Ectodermal cell (in vitro differentiated cells): ENCODE measurements at regions not wholly inside any gene's neighbourhood (a gene's known extent, or its start where the extent isn't known, plus 50 kb on each side); places are given as distances from the start of the nearest gene placed in this dataset.
"Not testable (repeated sequence)": the region's sequence is repeated elsewhere in the genome, so short reads cannot be mapped to it uniquely, and the experiment has no call there.

Experiments
- H3K27ac ChIP-seq: 2 replicates; pipeline ENCODE4 v1.7.0; 2013; ENCODE audit warnings: mild to moderate bottlenecking, low read depth, low read length; ENCODE audit not compliant: insufficient read depth, poor library complexity, severe bottlenecking
- H3K27me3 ChIP-seq: 2 replicates; pipeline ENCODE4 v1.7.0; 2013; ENCODE audit warnings: mild to moderate bottlenecking, low read length; ENCODE audit not compliant: insufficient read depth, control insufficient read depth, poor library complexity, severe bottlenecking
- H3K36me3 ChIP-seq: one replicate; pipeline ENCODE4 v1.7.0; 2013; ENCODE audit warnings: low read length; ENCODE audit not compliant: control insufficient read depth, insufficient read depth
- H3K4me1 ChIP-seq: one replicate; pipeline ENCODE4 v1.7.0; 2013; ENCODE audit warnings: low read length; ENCODE audit not compliant: control insufficient read depth, insufficient read depth
- H3K4me3 ChIP-seq: 2 replicates; pipeline ENCODE4 v1.7.0; 2013; ENCODE audit warnings: low read depth, low read length, control low read depth; ENCODE audit not compliant: insufficient read depth
- H3K9me3 ChIP-seq: 2 replicates; pipeline ENCODE4 v1.7.0; 2013; ENCODE audit warnings: mild to moderate bottlenecking, low read length, moderate library complexity; ENCODE audit not compliant: control insufficient read depth
- WGBS, 2 experiments: methylation state at CpG; one replicate each; pipeline ENCODE4 v1.1.7; 2013; ENCODE audit warnings: missing lambda C conversion rate in 2 of 2; 5-methylcytosine and 5-hydroxymethylcytosine counted together

DNA sequence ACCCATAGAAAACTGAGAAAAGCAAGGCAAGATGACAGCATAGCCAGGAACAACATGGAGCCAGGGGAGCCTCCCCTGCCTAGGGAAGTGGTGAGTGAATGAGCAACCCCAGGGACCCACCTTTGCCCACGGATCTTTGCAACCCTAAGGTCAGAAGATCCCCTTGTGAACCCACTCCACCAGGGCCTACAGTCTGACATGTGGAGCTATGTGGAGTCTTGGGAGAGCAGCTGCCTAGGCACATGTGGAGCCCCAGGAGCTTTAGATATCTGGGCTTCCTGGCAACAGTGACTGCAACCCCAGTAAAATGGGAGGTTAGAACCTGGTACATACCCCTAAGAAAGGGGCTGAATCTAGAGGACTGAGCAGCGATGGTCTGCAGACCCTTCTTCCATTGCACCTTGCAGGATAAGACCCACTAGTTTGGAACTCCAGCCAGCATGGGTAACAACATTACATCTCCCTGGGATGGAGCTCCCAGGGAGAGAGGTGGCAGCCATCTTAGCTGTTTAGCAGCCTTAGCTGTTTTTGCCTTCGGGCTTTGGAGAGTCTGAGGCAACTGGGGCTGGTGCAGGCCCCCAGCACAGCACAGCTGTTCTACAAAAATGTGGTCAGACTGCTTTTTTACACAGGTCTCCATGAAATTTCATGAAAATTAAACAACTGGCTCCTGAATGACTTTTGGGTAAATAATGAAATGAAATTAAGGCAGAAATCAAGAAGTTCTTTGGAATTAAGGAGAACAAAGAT lies 104.7 kb upstream of the TRIM2 start:
- Histone ChIP-seq H3K27ac (no peak overlapping the region), H3K36me3 (no peaks in the 10 kb centered on the region), H3K9me3 (no peaks in the 10 kb centered on the region), H3K27me3 (no peaks in the 10 kb centered on the region), H3K4me3 (no peak overlapping the region), H3K4me1 (no peaks in the 10 kb centered on the region)
- WGBS, 2 experiments, result 92 to 96% methylated on average over 3 of the region's 3 CpGs

DNA sequence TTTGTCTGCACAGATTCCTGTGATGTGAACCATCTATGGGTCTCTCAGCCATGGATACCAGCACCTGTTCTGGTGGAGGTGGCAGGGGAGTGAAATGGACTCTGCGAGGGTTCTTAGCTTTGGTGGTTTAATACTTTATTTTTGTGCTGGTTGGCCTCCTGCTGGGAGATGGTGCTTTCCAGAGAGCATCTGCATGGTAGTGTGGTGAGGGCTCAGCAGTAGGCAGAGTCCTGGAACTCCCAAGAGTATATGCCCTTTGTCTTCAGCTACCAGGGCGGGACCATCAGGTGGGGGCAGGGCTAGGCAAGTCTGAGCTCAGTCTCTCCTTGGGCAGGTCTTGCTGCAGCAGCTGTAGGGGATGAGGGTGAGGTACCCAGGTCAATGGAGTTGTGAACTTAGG lies 97.5 kb upstream of the TRIM2 start:
- H3K9me3 ChIP-seq, H3K4me3 ChIP-seq, H3K27ac ChIP-seq, H3K4me1 ChIP-seq, H3K36me3 ChIP-seq, H3K27me3 ChIP-seq: not testable (repeated sequence)
- WGBS, 2 experiments, result 84 to 89% methylated on average over 2 of the region's 2 CpGs

DNA sequence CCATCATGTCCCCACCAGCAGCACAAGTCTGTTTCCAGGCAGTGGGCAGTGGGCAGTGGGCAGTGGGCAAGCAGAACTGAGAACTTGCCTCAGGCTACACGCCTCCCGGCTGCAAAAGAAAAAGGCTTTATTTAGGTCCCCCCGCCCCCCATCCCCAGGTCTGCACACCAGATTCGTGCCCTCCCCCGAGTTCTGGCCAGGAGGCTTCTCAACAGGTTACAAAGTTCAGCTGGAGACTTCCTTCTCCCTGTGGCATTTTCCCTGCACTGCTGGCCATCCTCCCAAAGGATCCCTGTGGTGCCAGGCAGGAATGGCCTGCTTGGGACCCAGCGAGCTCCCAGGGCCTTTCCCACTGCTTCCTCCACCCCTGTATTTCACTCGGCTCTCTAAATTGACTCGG lies 97.0 kb upstream of the TRIM2 start:
- Histone ChIP-seq H3K4me1 (no peaks in the 10 kb centered on the region), H3K4me3 (no peak overlapping the region), H3K36me3 (no peaks in the 10 kb centered on the region), H3K9me3 (no peaks in the 10 kb centered on the region), H3K27ac (no peak overlapping the region), H3K27me3 (no peaks in the 10 kb centered on the region)
- 84 to 85% methylated on average over 8 of the region's 8 CpGs for WGBS, 2 experiments

DNA sequence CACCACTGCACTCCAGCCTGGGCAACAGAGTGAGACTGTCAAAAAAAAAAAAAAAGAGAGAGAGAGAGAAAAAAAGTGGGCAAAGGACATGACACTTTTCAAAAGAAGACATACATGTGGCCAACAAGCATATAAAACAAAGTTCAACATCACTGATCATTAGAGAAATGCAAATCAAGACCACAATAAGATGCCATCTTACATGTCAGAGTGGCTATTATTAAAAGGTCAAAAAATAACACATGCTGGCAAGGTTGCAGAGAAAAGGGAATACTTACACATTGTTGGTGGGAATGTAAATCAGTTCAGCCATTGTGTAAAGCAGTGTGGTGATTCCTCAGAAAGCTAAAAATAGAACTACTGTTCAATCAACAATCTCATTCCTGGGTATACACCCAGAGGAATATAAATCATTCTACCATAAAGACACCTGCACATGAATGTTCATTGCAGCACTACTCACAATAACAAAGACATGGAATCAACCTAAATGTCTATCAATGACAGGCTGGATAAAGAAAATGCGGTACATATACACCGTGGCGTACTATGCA lies 94.9 kb upstream of the TRIM2 start:
- Histone ChIP-seq H3K36me3 (no peaks in the 10 kb centered on the region), H3K9me3 (no peaks in the 10 kb centered on the region), H3K27me3 (no peaks in the 10 kb centered on the region), H3K27ac (no peak overlapping the region), H3K4me1 (no peaks in the 10 kb centered on the region), H3K4me3 (no peak overlapping the region)
- WGBS, 2 experiments, result 94 to 96% methylated on average over 3 of the region's 3 CpGs

DNA sequence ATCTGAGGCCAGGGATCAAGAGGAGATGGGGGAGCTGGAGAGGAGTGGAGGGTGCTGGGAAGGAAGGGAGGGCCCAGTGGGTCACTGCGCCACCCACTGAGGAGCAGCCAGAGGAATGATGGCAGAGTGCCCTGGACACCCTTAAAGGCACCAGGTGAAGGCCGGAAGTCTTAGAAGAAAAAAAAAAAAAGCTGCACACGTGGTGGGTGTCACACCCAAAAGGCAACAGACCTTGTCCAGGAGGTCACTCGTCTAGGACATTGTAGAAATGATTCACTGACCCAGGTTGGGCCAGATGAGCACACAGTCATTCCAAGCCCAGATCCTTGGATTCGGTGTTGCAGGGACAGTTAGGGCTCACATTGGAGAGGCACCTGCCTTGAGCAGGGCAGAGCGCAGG lies 93.5 kb upstream of the TRIM2 start:
- no peaks in the 10 kb centered on the region for H3K9me3 ChIP-seq
- WGBS, 2 experiments, result 93 to 95% methylated on average over 6 of the region's 6 CpGs
- no peak overlapping the region for H3K27ac ChIP-seq
- H3K4me3 ChIP-seq, result no peak overlapping the region
- H3K36me3 ChIP-seq, result no peaks in the 10 kb centered on the region
- H3K27me3 ChIP-seq, result no peaks in the 10 kb centered on the region
- no peaks in the 10 kb centered on the region for H3K4me1 ChIP-seq

DNA sequence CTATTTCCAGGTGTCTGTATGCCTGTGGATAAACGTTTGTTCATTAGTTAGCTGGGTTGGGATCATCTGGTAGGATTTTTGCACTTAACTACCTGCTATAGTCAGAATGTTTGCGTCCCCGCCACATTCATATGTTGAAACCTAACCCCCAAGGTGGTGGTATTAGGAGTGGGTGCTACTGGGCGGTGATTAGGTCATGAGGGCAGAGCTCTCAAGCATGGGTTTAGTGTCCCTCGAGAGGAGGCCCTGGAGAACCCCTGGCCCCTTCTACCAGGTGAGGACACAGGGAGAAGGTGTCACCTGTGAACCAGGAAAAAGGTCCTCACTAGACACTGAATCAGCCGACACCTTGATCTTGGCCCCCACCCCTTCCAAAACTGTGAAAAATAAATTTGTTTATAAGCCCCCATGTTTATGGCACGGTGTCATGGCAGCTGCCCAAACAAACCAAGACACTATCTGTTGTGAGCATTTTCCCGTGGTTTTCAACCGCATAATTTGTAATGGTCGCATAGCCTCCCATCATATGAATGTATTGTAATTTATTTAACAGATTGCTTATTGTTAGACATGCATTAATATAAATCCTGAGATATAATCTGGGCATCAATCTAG lies 92.7 kb upstream of the TRIM2 start:
- 96 to 98% methylated on average over 8 to 10 of the region's 10 CpGs for WGBS, 2 experiments

DNA sequence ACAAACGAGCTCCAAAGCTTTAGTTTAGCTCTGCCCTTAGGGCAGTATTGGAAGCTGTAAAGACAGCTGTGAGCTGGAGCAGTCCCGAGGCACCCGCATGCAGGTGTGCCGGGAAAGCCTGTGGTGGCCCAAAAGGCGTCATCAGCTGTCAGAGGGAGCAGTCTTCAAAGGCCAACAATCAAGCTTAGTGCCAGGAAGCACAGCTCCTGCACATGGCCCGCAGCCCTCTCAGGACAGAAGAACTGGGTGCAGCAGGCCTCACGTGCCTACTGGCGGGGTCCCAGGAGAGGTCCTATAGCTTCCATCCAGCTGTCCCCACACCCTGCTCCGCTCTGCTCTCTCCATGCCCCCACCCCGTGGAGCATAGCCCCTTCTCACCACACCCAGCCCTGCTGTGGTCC lies 92.2 kb upstream of the TRIM2 start:
- no peaks in the 10 kb centered on the region for H3K36me3 ChIP-seq
- H3K27me3 ChIP-seq, result no peaks in the 10 kb centered on the region
- H3K4me1 ChIP-seq, result no peaks in the 10 kb centered on the region
- no peaks in the 10 kb centered on the region for H3K9me3 ChIP-seq
- no peak overlapping the region for H3K4me3 ChIP-seq
- WGBS, 2 experiments, result 93 to 95% methylated on average over 10 of the region's 10 CpGs
- no peak overlapping the region for H3K27ac ChIP-seq

More for the DNA sequence above, 92.7 kb upstream of the TRIM2 start:
- Histone ChIP-seq H3K9me3 (no peaks in the 10 kb centered on the region), H3K36me3 (no peaks in the 10 kb centered on the region), H3K4me1 (no peaks in the 10 kb centered on the region), H3K27ac (no peak overlapping the region), H3K27me3 (no peaks in the 10 kb centered on the region), H3K4me3 (no peak overlapping the region)

DNA sequence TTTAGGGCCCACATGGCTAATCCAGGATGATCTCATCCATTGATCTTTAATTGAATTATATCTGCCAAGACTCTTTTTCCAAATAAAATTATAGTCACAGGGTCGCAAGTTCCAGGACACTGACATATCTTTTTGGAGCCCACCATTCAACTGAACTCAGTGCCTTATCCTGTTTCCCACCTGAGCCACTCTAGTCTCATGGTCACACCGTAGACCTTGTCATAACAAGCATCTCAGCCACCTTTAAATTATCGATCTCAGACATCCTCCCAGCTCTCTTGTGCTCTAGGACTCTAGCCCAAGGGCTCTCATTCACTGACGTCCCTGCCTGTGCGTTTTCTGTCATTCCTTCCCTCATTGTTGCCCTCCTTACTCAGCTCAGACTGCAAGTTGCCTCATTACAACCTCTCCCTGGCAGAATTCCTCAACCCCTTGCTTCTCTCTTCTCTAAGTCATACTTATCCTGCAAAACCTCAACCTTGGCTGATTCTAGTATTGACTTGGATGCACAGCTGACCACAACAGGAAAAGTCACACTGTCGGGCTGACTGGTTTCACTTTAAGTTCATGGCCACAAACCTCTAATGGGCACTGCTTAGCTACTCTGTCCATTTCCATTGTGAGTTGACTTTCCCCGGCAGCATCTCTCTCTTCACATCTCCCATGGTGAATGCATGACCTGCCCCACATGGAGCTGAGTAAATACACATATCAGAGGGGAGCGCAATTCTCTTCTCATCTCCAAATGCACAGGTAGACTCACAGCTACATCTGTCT lies 91.0 kb upstream of the TRIM2 start:
- Histone ChIP-seq H3K27me3 (no peaks in the 10 kb centered on the region), H3K4me3 (no peak overlapping the region), H3K36me3 (no peaks in the 10 kb centered on the region), H3K9me3 (no peaks in the 10 kb centered on the region), H3K27ac (no peak overlapping the region), H3K4me1 (no peaks in the 10 kb centered on the region)
- 92 to 94% methylated on average over 8 of the region's 8 CpGs for WGBS, 2 experiments

DNA sequence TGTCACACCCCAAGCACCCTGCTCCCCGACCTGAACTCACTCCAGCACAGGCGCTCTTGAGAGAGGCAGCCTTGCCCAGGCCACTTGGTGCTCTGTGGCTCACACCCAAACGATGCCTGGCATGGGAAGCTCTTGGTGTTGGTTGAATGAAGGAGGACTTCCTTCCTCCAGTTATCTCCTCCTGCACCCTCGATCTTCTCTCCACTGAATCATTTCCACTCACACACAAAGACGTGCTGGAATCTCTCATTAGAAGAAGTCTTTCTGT lies 90.5 kb upstream of the TRIM2 start:
- Histone ChIP-seq H3K36me3 (no peaks in the 10 kb centered on the region), H3K4me1 (no peaks in the 10 kb centered on the region), H3K27ac (no peak overlapping the region), H3K27me3 (no peaks in the 10 kb centered on the region), H3K9me3 (no peaks in the 10 kb centered on the region), H3K4me3 (no peak overlapping the region)
- 93 to 96% methylated on average over 5 of the region's 5 CpGs for WGBS, 2 experiments

DNA sequence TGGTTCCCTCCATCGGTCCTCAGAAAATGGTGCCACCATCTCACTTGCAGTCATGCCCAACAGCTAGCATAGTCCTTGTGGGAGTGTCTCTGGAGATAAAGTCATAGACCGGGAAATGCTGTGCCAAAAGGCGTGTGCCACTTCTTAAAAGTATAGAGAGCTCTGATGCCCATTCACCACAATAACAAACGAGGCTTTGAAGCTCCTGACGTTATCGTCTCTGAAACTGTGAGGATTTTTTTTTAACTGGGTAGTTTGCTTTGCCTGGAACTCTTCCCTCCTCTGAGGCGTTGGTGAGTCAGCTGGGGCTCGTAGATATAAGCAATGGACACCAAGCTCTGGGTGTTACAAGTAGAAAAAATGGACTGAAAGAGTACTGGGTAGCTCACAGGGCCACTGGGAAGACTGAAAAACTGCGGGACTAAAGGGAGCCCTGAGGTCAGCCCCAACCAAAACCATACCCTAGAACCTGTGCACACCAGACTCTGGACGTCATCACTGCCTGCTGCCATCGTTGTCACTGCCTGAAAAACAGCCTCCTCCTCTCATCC lies 89.4 kb upstream of the TRIM2 start:
- Histone ChIP-seq H3K27ac (no peak overlapping the region), H3K9me3 (no peaks in the 10 kb centered on the region)
- WGBS, 2 experiments, result 92 to 93% methylated on average over 11 of the region's 11 CpGs

More for the DNA sequence above, 89.4 kb upstream of the TRIM2 start:
- H3K36me3 ChIP-seq, result no peaks in the 10 kb centered on the region
- H3K4me3 ChIP-seq, result no peak overlapping the region
- H3K27me3 ChIP-seq, result no peaks in the 10 kb centered on the region
- no peaks in the 10 kb centered on the region for H3K4me1 ChIP-seq
